ENCODE measurements at regions not wholly inside any gene's neighbourhood (a gene's known extent, or its start where the extent isn't known, plus 50 kb on each side); places are given as distances from the start of the nearest gene placed in this dataset.

- Histone ChIP-seq H3K27ac (ENCODE audit: low read depth in 1 of 2, low read length in 2 of 2) (no peak overlapping the region), H3K4me2 (replicated peaks; ENCODE audit: extremely low read depth, low read length, poor library complexity, severe bottlenecking) (no peak overlapping the region), H3K79me2 (ENCODE audit: insufficient read depth, low read length) (no peaks in the 10 kb centered on the region), H3K36me3 (replicated peaks in 1 of 2; ENCODE audit: control insufficient read depth in 1 of 2, insufficient read depth in 2 of 2, low read length in 2 of 2) (no peaks in the 10 kb centered on the region), H3K4me1 (ENCODE audit: control insufficient read depth in 1 of 2, insufficient read depth in 2 of 2, low read length in 2 of 2) (no peaks in the 10 kb centered on the region), H3K9ac (ENCODE audit: insufficient read depth, low read length, poor library complexity, severe bottlenecking) (no peak overlapping the region), H4K20me1 (ENCODE audit: insufficient read depth, low read length) (no peaks in the 10 kb centered on the region), H3K27me3 (ENCODE audit: control insufficient read depth in 2 of 2, insufficient read depth in 2 of 2, low read length in 2 of 2) (no peaks in the 10 kb centered on the region), H3K4me3 (replicated peaks in 1 of 3; ENCODE audit: low read depth in 2 of 3, low read length in 3 of 3) (no peak overlapping the region), H3K9me3 (replicated peaks in 1 of 2; ENCODE audit: control insufficient read depth in 1 of 2, insufficient read depth in 1 of 2, low read length in 2 of 2) (no peaks in the 10 kb centered on the region), H2AFZ (ENCODE audit: insufficient read depth, low read depth, low read length, poor library complexity, severe bottlenecking) (no peak overlapping the region)
- Mint-ChIP-seq H3K36me3 (no peaks in the 10 kb centered on the region), H3K4me3 (no peak overlapping the region), H3K27me3 (ENCODE audit: low read depth in 3 of 3) (peaks cover 0 to 5% (median 0%) of the 10 kb centered on the region in 3 donors), H3K27ac (no peak overlapping the region), H3K9me3 (peaks cover 0 to 5% (median 2%) of the 10 kb centered on the region in 7 donors), H3K4me1 (no peaks in the 10 kb centered on the region)
- 88% methylated on average over 3 of the region's 5 CpGs for WGBS (ENCODE audit: insufficient coverage)
- no peak for DNase-seq
- no peak for TF ChIP-seq CTCF (IDR thresholded peaks at IDR 0.05)
- intact Hi-C loops (cut with micrococcal nuclease), result no loop called here
These were observed 237.8 kb upstream of the SP8 start for GRCh38 chr7:21024485-21024867.

GRCh38 chr7:21028186-21028585 lies 241.5 kb upstream of the SP8 start:
- peaks cover 0 to 5% (median 3%) of the 10 kb centered on the region in 7 donors for H3K9me3 Mint-ChIP-seq
- no peaks in the 10 kb centered on the region for H3K36me3 Mint-ChIP-seq
- H3K9me3 ChIP-seq (replicated peaks in 1 of 2; ENCODE audit: control insufficient read depth in 1 of 2, insufficient read depth in 1 of 2, low read length in 2 of 2), result no peaks in the 10 kb centered on the region
- no peak overlapping the region for H3K4me3 Mint-ChIP-seq
- H3K4me1 ChIP-seq (ENCODE audit: control insufficient read depth in 1 of 2, insufficient read depth in 2 of 2, low read length in 2 of 2), result no peaks in the 10 kb centered on the region
- H3K27me3 ChIP-seq (ENCODE audit: control insufficient read depth in 2 of 2, insufficient read depth in 2 of 2, low read length in 2 of 2), result no peaks in the 10 kb centered on the region
- DNase-seq, result no peak
- 88% methylated on average over 4 of the region's 13 CpGs for WGBS (ENCODE audit: insufficient coverage)
- H3K27me3 Mint-ChIP-seq (ENCODE audit: low read depth in 3 of 3), result peaks cover 0 to 5% (median 0%) of the 10 kb centered on the region in 3 donors
- intact Hi-C loops (cut with micrococcal nuclease), result no loop called here
- no peaks in the 10 kb centered on the region for H4K20me1 ChIP-seq (ENCODE audit: insufficient read depth, low read length)
- H2AFZ ChIP-seq (ENCODE audit: insufficient read depth, low read depth, low read length, poor library complexity, severe bottlenecking), result no peak overlapping the region
- no peaks in the 10 kb centered on the region for H3K79me2 ChIP-seq (ENCODE audit: insufficient read depth, low read length)
- no peak overlapping the region for H3K27ac Mint-ChIP-seq
- TF ChIP-seq CTCF (IDR thresholded peaks at IDR 0.05), result no peak
- no peak overlapping the region for H3K9ac ChIP-seq (ENCODE audit: insufficient read depth, low read length, poor library complexity, severe bottlenecking)
- no peaks in the 10 kb centered on the region for H3K36me3 ChIP-seq (replicated peaks in 1 of 2; ENCODE audit: control insufficient read depth in 1 of 2, insufficient read depth in 2 of 2, low read length in 2 of 2)
- no peak overlapping the region for H3K4me2 ChIP-seq (replicated peaks; ENCODE audit: extremely low read depth, low read length, poor library complexity, severe bottlenecking)
- no peaks in the 10 kb centered on the region for H3K4me1 Mint-ChIP-seq
- no peak overlapping the region for H3K4me3 ChIP-seq (replicated peaks in 1 of 3; ENCODE audit: low read depth in 2 of 3, low read length in 3 of 3)
- no peak overlapping the region for H3K27ac ChIP-seq (ENCODE audit: low read depth in 1 of 2, low read length in 2 of 2)

Data from CD14-positive monocyte (primary cell).